AG04449 (cell line): ENCODE measurements at regions not wholly inside any gene's neighbourhood (a gene's known extent, or its start where the extent isn't known, plus 50 kb on each side); places are given as distances from the start of the nearest gene placed in this dataset.

ENCODE experiments used
- CTCF ChIA-PET: fragments of 350-600 bp; formaldehyde crosslinking; extraction: SDS; loops from one replicate; lab custom pipeline; 2021; ENCODE audit warnings: antibody characterized with exemption; lab: Yijun Ruan, JAX
- POLR2A ChIA-PET: fragments of 400-600, 350-600 bp; formaldehyde crosslinking; extraction: SDS; loops from one replicate; lab custom pipeline; 2020; ENCODE audit warnings: antibody characterized with exemption, inconsistent platforms; lab: Yijun Ruan, JAX
- DNase-seq: peaks from one replicate; pipeline ENCODE4 v3.0.0-alpha.2; 2010; ENCODE audit warnings: low read depth, low spot score
- H3K4me3 ChIP-seq: 2 replicates; pipeline ENCODE4 v1.5.1; 2011; ENCODE audit warnings: low read depth, mild to moderate bottlenecking, control low read depth, low read length
- CTCF ChIP-seq: IDR thresholded peaks from one replicate; pipeline ENCODE4 v1.5.1; 2011; ENCODE audit warnings: mild to moderate bottlenecking, moderate library complexity, low read length, control low read depth, inconsistent platforms; ENCODE audit not compliant: insufficient read depth; ENCODE audit errors: missing control alignments

- CTCF ChIA-PET = interaction anchor here (1.3 to 5.5 kb wide), 4 partner anchors 17 to 1050 kb away, joined by 8 to 43 read pairs (median 10); no protein-coding TSS in a partner anchor
Measured at GRCh38 chr14:54346257-54346656, 50.5 kb upstream of the CDKN3 start.

More at GRCh38 chr14:54346257-54346656, 50.5 kb upstream of the CDKN3 start:
- DNase-seq = no peak
- H3K4me3 ChIP-seq = no peak overlapping the region
- TF ChIP-seq CTCF = no peak
- POLR2A ChIA-PET = no interaction called here
